ENCODE measurements at regions not wholly inside any gene's neighbourhood (a gene's known extent, or its start where the extent isn't known, plus 50 kb on each side); places are given as distances from the start of the nearest gene placed in this dataset.

- ChIA-PET CTCF (no interaction called here), POLR2A (no interaction called here)
- no peak for TF ChIP-seq CTCF (IDR thresholded peaks at IDR 0.05; ENCODE audit: insufficient read depth, low read length, missing control alignments)
- H3K4me3 ChIP-seq (ENCODE audit: low read depth, low read length): no peak overlapping the region
- DNase-seq (ENCODE audit: low read depth, low spot score): no peak
Measured at GRCh38 chr14:87087881-87088280, 905.1 kb downstream of the GALC start.

GRCh38 chr14:87084908-87085307, 908.1 kb downstream of the GALC start:
- ChIA-PET POLR2A (no interaction called here), CTCF (no interaction called here)
- H3K4me3 ChIP-seq (ENCODE audit: low read depth, low read length): no peak overlapping the region
- TF ChIP-seq CTCF (IDR thresholded peaks at IDR 0.05; ENCODE audit: insufficient read depth, low read length, missing control alignments): no peak
- no peak for DNase-seq (ENCODE audit: low read depth, low spot score)

GRCh38 chr14:87082917-87083316, 910.1 kb downstream of the GALC start:
- H3K4me3 ChIP-seq (ENCODE audit: low read depth, low read length): no peak overlapping the region
- POLR2A ChIA-PET: no interaction called here
- no peak for DNase-seq (ENCODE audit: low read depth, low spot score)
- no peak for TF ChIP-seq CTCF (IDR thresholded peaks at IDR 0.05; ENCODE audit: insufficient read depth, low read length, missing control alignments)
- CTCF ChIA-PET: no interaction called here

GRCh38 chr14:87081004-87081403, 912.0 kb downstream of the GALC start:
- POLR2A ChIA-PET: no interaction called here
- no peak overlapping the region for H3K4me3 ChIP-seq (ENCODE audit: low read depth, low read length)
- CTCF ChIA-PET: no interaction called here
- DNase-seq (ENCODE audit: low read depth, low spot score): no peak
- no peak for TF ChIP-seq CTCF (IDR thresholded peaks at IDR 0.05; ENCODE audit: insufficient read depth, low read length, missing control alignments)

GRCh38 chr14:87080146-87080545, 912.8 kb downstream of the GALC start:
- CTCF ChIA-PET: no interaction called here

GRCh38 chr14:87079416-87079815, 913.6 kb downstream of the GALC start:
- POLR2A ChIA-PET: no interaction called here
- H3K4me3 ChIP-seq (ENCODE audit: low read depth, low read length): no peak overlapping the region
- CTCF ChIA-PET: no interaction called here
- DNase-seq (ENCODE audit: low read depth, low spot score): no peak
- no peak for TF ChIP-seq CTCF (IDR thresholded peaks at IDR 0.05; ENCODE audit: insufficient read depth, low read length, missing control alignments)

More at GRCh38 chr14:87080146-87080545, 912.8 kb downstream of the GALC start:
- POLR2A ChIA-PET: no interaction called here
- H3K4me3 ChIP-seq (ENCODE audit: low read depth, low read length): no peak overlapping the region
- TF ChIP-seq CTCF (IDR thresholded peaks at IDR 0.05; ENCODE audit: insufficient read depth, low read length, missing control alignments): no peak
- no peak for DNase-seq (ENCODE audit: low read depth, low spot score)

Data from AG04449 (cell line).